Epithelial cell of esophagus (primary cell): ENCODE measurements at regions not wholly inside any gene's neighbourhood (a gene's known extent, or its start where the extent isn't known, plus 50 kb on each side); places are given as distances from the start of the nearest gene placed in this dataset.

Experiments used
- DNase-seq: peaks from one replicate; pipeline ENCODE4 v3.0.0; 2010; ENCODE audit warnings: low read depth
- H3K4me3 ChIP-seq: 2 replicates; pipeline ENCODE4 v1.5.1; 2011; ENCODE audit warnings: mild to moderate bottlenecking, low read length, control low read depth
- TF ChIP-seq, protein P1 (sequence below): IDR thresholded peaks from 2 replicates; pipeline ENCODE4 v1.5.1; 2011; ENCODE audit warnings: low read depth, mild to moderate bottlenecking, low read length, control low read depth, inconsistent platforms; ENCODE audit not compliant: insufficient read depth; ENCODE audit errors: missing control alignments

DNA sequence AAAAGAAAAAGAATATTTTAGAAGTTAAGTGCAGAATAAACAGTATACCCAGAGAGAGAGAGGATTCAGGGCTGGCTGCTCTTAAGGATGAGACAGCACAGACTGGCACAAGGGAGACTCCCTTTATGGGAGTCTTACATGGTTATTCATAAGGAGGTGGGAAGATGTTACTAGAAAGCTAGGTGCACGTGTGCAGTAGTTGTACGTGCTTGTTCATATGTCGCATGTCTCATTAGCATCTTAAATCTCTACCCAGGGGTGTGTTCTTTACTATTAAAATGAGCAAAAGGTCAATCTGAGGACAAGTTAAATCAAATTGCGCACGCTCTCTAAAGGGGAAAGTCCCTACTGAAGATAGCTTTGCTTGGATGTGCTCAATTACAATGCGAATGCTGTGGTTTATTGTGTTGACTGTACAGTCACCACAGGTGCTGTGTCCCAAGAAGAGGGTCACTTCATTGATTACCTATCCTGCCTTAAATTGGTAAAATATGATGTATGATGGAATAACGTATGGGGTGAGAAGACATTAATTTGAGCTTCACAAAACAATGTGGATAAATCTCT lies 368.0 kb upstream of the SPHKAP start:
- TF ChIP-seq, protein P1, sequence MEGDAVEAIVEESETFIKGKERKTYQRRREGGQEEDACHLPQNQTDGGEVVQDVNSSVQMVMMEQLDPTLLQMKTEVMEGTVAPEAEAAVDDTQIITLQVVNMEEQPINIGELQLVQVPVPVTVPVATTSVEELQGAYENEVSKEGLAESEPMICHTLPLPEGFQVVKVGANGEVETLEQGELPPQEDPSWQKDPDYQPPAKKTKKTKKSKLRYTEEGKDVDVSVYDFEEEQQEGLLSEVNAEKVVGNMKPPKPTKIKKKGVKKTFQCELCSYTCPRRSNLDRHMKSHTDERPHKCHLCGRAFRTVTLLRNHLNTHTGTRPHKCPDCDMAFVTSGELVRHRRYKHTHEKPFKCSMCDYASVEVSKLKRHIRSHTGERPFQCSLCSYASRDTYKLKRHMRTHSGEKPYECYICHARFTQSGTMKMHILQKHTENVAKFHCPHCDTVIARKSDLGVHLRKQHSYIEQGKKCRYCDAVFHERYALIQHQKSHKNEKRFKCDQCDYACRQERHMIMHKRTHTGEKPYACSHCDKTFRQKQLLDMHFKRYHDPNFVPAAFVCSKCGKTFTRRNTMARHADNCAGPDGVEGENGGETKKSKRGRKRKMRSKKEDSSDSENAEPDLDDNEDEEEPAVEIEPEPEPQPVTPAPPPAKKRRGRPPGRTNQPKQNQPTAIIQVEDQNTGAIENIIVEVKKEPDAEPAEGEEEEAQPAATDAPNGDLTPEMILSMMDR = no peak
- no peak for DNase-seq
- H3K4me3 ChIP-seq = no peak overlapping the region

DNA sequence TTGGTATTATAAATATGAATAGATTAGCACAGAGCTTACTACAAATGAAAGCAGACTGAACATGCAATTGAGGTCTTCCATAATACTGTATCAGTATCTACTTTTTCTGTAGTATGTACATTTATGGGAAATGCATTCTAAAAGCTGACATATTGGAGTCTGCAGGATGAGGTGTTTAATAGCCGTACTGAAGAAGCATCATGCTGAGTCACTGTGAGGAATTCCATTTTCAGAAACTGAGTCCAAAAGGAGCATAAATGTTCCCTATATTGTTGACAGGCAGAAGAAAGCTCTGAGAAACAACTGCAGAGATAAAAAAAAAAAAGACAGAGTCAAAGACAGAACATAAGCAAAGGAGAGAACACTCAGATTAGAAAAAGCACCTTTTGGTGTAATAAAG lies 366.7 kb upstream of the SPHKAP start:
- H3K4me3 ChIP-seq = no peak overlapping the region
- TF ChIP-seq, protein P1 = no peak
- peak; percentile 6 for DNase-seq

DNA sequence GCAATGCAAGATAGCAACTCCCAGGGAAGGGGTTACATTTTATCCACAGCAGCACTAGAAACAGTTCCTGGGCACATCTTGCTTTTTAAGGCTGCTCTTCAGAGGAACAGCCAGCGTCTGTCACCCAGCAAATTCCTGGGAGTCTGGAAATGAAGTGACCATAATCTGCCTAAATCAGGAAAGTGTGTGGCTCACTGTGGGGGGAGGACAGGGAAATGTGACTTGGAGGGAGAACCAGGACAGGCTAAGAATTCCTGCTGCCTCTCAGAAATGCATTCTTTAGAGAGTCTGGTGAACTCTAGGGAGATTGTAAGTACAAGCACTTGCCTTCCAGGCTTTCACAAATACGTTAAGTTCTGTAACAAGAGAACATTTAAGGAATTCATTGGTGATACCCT lies 364.3 kb upstream of the SPHKAP start:
- H3K4me3 ChIP-seq = no peak overlapping the region
- no peak for DNase-seq
- TF ChIP-seq, protein P1 = no peak

DNA sequence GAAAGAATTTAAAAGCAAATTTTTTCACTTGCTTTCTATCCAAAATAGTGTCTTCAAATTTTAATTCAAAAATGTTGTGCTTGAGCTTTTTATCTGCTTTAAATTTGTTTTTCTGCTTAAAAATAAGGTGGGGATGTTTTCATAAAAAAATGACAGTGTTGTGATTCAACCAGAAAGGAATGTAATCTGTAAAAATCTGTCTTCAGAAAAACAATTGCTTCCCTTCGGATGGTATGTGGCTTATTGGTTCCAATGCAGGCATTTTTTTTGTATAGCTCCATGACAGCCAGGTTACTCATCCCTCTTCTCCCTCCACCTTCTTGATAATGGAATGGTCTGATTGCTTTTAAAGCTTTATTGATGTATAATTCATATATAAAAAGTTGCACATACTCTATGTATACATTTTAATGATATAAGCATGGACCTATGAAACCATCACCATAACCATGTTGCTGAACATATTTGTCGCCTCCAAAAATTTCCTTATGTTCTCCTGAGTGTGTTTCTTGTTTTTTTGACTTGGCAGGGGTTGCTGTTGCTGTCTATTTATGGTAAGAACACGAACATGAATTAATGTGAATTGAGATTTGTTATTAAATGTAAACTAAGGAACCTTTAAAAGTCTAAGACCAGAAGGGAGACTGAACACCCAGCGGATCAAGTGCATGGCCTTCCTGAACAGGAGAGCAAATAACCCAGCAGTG lies 363.7 kb upstream of the SPHKAP start:
- DNase-seq = peak; percentile 50
- TF ChIP-seq, protein P1 = no peak
- no peak overlapping the region for H3K4me3 ChIP-seq

DNA sequence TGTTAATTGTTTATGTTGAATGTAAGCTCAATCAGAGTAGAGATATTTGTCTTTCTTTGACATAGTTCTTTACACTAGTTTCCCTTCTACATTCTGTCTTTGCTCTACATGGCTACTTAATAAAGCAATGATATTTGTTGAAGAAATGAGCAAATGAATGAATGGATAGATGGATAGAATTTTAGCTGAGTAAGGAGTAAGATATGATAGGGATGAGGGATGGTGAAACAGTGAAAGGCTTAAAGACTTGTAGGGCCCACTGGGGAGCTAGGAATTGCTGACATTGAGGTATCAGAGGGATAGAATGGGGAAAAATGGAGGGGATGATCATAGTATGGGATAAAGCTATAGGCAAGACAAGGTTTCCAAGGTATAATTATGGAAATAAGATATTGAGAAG lies 361.6 kb upstream of the SPHKAP start:
- no peak for DNase-seq
- H3K4me3 ChIP-seq = no peak overlapping the region
- TF ChIP-seq, protein P1 = no peak

DNA sequence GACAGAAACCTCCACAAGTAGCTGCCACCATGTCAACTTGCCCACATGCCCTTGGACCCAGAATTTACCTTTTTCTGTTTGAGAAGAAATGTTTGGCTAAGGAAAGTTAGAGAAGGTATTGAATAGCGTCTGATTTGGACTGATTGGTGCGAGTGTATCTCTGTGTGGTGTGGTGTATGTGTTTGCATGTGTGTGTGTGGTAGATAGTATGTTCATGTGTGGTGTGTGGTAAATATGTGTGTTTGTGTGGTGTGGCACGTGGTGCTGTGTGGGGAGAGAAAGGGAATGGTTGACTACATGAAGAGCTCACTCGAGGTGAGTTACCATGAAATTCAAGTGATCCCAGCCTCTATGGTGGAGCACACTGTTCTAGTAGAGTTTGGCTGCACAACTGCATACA lies 360.8 kb upstream of the SPHKAP start:
- no peak for DNase-seq
- TF ChIP-seq, protein P1 = no peak
- no peak overlapping the region for H3K4me3 ChIP-seq

DNA sequence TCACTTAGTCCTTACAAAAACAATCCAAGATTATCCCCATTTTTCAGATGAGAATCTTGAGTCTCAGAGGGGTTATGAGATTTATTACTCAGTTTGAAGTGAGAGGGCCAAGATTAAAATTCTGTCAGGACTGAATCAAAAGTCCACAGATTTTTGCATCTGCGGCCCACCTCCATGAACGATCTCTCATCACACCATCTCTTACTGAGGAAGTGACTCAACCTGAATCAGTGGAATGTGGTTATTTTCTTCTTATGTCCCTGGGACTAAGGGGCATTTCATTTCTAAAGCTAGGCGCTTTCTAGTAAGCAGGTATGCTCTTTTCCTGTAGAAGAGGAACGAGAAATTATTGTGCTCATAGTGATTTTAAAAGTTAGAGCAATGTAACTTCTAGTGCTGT lies 360.3 kb upstream of the SPHKAP start:
- TF ChIP-seq, protein P1 = no peak
- DNase-seq = peak; percentile 66
- no peak overlapping the region for H3K4me3 ChIP-seq
